ENCODE measurements at regions not wholly inside any gene's neighbourhood (a gene's known extent, or its start where the extent isn't known, plus 50 kb on each side); places are given as distances from the start of the nearest gene placed in this dataset.

DNA sequence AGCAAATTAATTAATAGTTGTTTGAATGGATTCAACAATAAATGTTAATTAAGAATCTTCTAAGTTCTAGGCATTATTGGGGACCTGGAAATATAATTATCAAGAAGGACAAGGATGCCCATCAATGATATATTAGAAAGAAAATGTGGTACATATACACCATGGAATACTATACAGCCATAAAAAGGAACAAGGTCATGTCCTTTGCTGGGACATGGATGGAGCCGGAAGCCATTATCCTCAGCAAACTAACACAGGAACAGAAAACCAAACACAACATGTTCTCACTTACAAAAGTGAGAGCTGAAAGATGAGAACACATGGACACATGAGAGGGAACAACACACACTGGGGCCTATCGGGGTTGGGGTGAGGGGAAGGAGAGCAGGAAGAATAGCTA, 141.4 kb upstream of the JUN start:
- TF ChIP-seq, protein P1, sequence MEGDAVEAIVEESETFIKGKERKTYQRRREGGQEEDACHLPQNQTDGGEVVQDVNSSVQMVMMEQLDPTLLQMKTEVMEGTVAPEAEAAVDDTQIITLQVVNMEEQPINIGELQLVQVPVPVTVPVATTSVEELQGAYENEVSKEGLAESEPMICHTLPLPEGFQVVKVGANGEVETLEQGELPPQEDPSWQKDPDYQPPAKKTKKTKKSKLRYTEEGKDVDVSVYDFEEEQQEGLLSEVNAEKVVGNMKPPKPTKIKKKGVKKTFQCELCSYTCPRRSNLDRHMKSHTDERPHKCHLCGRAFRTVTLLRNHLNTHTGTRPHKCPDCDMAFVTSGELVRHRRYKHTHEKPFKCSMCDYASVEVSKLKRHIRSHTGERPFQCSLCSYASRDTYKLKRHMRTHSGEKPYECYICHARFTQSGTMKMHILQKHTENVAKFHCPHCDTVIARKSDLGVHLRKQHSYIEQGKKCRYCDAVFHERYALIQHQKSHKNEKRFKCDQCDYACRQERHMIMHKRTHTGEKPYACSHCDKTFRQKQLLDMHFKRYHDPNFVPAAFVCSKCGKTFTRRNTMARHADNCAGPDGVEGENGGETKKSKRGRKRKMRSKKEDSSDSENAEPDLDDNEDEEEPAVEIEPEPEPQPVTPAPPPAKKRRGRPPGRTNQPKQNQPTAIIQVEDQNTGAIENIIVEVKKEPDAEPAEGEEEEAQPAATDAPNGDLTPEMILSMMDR (optimal IDR thresholded peaks at IDR 0.05 in 1 of 3, IDR thresholded peaks at IDR 0.05 in 1 of 3, conservative IDR thresholded peaks at IDR 0.05 in 1 of 3; ENCODE audit: extremely low read depth in 1 of 3, insufficient read depth in 2 of 3, low read length in 3 of 3): no peak
- TF ChIP-seq EZH2 (IDR thresholded peaks at IDR 0.05; ENCODE audit: low read length): no peak
- dilution Hi-C loops (cut with MboI; ENCODE audit: extremely low pct_ligation_motif_present, low sequenced_read_pairs): no loop called here
- Histone ChIP-seq H3K4me3 (ENCODE audit: control insufficient read depth in 2 of 3, extremely low read depth in 1 of 3, insufficient read depth in 2 of 3, low read depth in 1 of 3, low read length in 3 of 3) (no peak overlapping the region), H3K79me2 (ENCODE audit: control insufficient read depth, insufficient read depth, low read length) (no peaks in the 10 kb centered on the region), H3K4me1 (ENCODE audit: control insufficient read depth, extremely low read depth, insufficient read depth, low read length) (peaks cover 57% of the 10 kb centered on the region), H3K9ac (ENCODE audit: control insufficient read depth, extremely low read depth, insufficient read depth, low read length) (no peak overlapping the region), H2AFZ (ENCODE audit: control insufficient read depth, low read length) (no peak overlapping the region), H3K27me3 (ENCODE audit: control insufficient read depth, extremely low read depth, insufficient read depth, low read length) (no peaks in the 10 kb centered on the region), H4K20me1 (ENCODE audit: control insufficient read depth, extremely low read depth, insufficient read depth, low read length) (no peaks in the 10 kb centered on the region), H3K36me3 (ENCODE audit: control insufficient read depth in 2 of 2, extremely low read depth in 1 of 2, insufficient read depth in 2 of 2, low read length in 2 of 2) (no peaks in the 10 kb centered on the region), H3K27ac (ENCODE audit: control insufficient read depth, insufficient read depth, low read length) (no peak overlapping the region), H3K4me2 (ENCODE audit: control insufficient read depth, extremely low read depth, insufficient read depth, low read depth, low read length) (no peak overlapping the region), H3K9me3 (ENCODE audit: control insufficient read depth, low read depth, low read length) (no peaks in the 10 kb centered on the region), H3K9me1 (ENCODE audit: control insufficient read depth, extremely low read depth, insufficient read depth, low read length) (no peaks in the 10 kb centered on the region)
- FAIRE-seq: no peak
- no peak for DNase-seq (ENCODE audit: low read depth, low spot score)

DNA sequence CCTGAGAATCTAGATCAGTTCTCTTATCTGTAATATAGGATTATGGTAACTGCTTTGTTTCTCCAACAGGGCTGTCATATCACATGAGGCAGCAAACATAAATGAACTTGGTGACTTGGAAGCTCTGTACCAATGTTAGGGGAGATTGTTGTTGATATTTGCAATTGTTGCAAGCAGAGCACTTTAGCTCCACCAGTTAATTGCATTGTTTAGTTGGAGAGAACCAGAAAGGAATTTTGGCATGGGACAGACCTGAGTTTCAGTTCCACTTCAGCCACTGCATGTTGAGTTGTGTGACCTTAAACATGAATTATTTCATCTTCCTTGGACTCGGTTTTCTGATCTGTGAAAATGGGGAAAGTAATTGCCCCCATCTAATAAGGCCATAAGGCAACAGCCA, 142.3 kb upstream of the JUN start:
- no peaks in the 10 kb centered on the region for H4K20me1 ChIP-seq (ENCODE audit: control insufficient read depth, extremely low read depth, insufficient read depth, low read length)
- peak; percentile 39 for FAIRE-seq
- H3K36me3 ChIP-seq (ENCODE audit: control insufficient read depth in 2 of 2, extremely low read depth in 1 of 2, insufficient read depth in 2 of 2, low read length in 2 of 2): no peaks in the 10 kb centered on the region
- no peak overlapping the region for H3K4me3 ChIP-seq (ENCODE audit: control insufficient read depth in 2 of 3, extremely low read depth in 1 of 3, insufficient read depth in 2 of 3, low read depth in 1 of 3, low read length in 3 of 3)
- no peaks in the 10 kb centered on the region for H3K27me3 ChIP-seq (ENCODE audit: control insufficient read depth, extremely low read depth, insufficient read depth, low read length)
- no peak overlapping the region for H3K4me2 ChIP-seq (ENCODE audit: control insufficient read depth, extremely low read depth, insufficient read depth, low read depth, low read length)
- H3K9me3 ChIP-seq (ENCODE audit: control insufficient read depth, low read depth, low read length): no peaks in the 10 kb centered on the region
- no peaks in the 10 kb centered on the region for H3K79me2 ChIP-seq (ENCODE audit: control insufficient read depth, insufficient read depth, low read length)
- H3K9me1 ChIP-seq (ENCODE audit: control insufficient read depth, extremely low read depth, insufficient read depth, low read length): no peaks in the 10 kb centered on the region
- no peak overlapping the region for H2AFZ ChIP-seq (ENCODE audit: control insufficient read depth, low read length)
- dilution Hi-C loops (cut with MboI; ENCODE audit: extremely low pct_ligation_motif_present, low sequenced_read_pairs): no loop called here
- TF ChIP-seq, protein P1 (optimal IDR thresholded peaks at IDR 0.05 in 1 of 3, IDR thresholded peaks at IDR 0.05 in 1 of 3, conservative IDR thresholded peaks at IDR 0.05 in 1 of 3; ENCODE audit: extremely low read depth in 1 of 3, insufficient read depth in 2 of 3, low read length in 3 of 3): no peak
- no peak for TF ChIP-seq EZH2 (IDR thresholded peaks at IDR 0.05; ENCODE audit: low read length)
- no peak overlapping the region for H3K27ac ChIP-seq (ENCODE audit: control insufficient read depth, insufficient read depth, low read length)
- no peak for DNase-seq (ENCODE audit: low read depth, low spot score)
- H3K4me1 ChIP-seq (ENCODE audit: control insufficient read depth, extremely low read depth, insufficient read depth, low read length): peaks cover 60% of the 10 kb centered on the region
- no peak overlapping the region for H3K9ac ChIP-seq (ENCODE audit: control insufficient read depth, extremely low read depth, insufficient read depth, low read length)
